DND-41 (cell line): ENCODE measurements at regions not wholly inside any gene's neighbourhood (a gene's known extent, or its start where the extent isn't known, plus 50 kb on each side); places are given as distances from the start of the nearest gene placed in this dataset.

Experiments used
- ATAC-seq: fragments of 200-7000 bp; cut with Tn5 transposase; 3 replicates; pipeline ENCODE4 v1.9.1; 2021; ENCODE audit warnings: low read depth; ENCODE audit not compliant: insufficient read depth
- DNase-seq: peaks from one replicate; pipeline ENCODE4 v3.0.0-alpha.2; 2020
- H2AFZ ChIP-seq: 2 replicates; pipeline ENCODE4 v1.6.0; 2012; ENCODE audit warnings: low read depth, low read length
- H3K27ac ChIP-seq: 2 replicates; pipeline ENCODE4 v1.5.1; 2012; ENCODE audit warnings: low read length, inconsistent platforms
- H3K27me3 ChIP-seq: fragments of 200-600 bp; sonication (generic); 2 replicates; pipeline ENCODE4 v1.6.0; 2012; ENCODE audit warnings: low read length, mild to moderate bottlenecking, inconsistent platforms; ENCODE audit not compliant: insufficient read depth, poor library complexity
- H3K36me3 ChIP-seq: 2 replicates; pipeline ENCODE4 v1.5.1; 2012; ENCODE audit warnings: low read length, inconsistent platforms; ENCODE audit not compliant: insufficient read depth
- H3K4me1 ChIP-seq: 2 replicates; pipeline ENCODE4 v1.5.1; 2012; ENCODE audit warnings: mild to moderate bottlenecking, low read length; ENCODE audit not compliant: insufficient read depth
- H3K4me2 ChIP-seq: 2 replicates; pipeline ENCODE4 v1.6.0; 2012; ENCODE audit warnings: mild to moderate bottlenecking, moderate library complexity, low read length, inconsistent platforms; ENCODE audit not compliant: insufficient read depth
- H3K4me3 ChIP-seq, 2 experiments: fragments of 200-600 bp in 1 of 2; shearing (Covaris generic) in 1 of 2; 2 replicates each; pipeline ENCODE4 v1.5.1; 2012 to 2016; ENCODE audit warnings: inconsistent platforms in 2 of 2, low read length in 2 of 2, mild to moderate bottlenecking in 2 of 2, low read depth in 1 of 2, moderate library complexity in 1 of 2
- H3K79me2 ChIP-seq: 2 replicates; pipeline ENCODE4 v1.6.0; 2012; ENCODE audit warnings: low read length, inconsistent platforms; ENCODE audit not compliant: insufficient read depth
- H3K9ac ChIP-seq: 2 replicates; pipeline ENCODE4 v1.6.0; 2012; ENCODE audit warnings: low read depth, mild to moderate bottlenecking, inconsistent platforms, low read length, moderate library complexity
- H3K9me3 ChIP-seq: 2 replicates; pipeline ENCODE4 v1.5.1; 2012; ENCODE audit warnings: low read length, moderate library complexity, mild to moderate bottlenecking, inconsistent platforms; ENCODE audit not compliant: insufficient read depth, severe bottlenecking
- H4K20me1 ChIP-seq: 2 replicates; pipeline ENCODE4 v1.6.0; 2012; ENCODE audit warnings: low read length; ENCODE audit not compliant: insufficient read depth
- CTCF ChIP-seq: IDR thresholded peaks from 2 replicates; pipeline ENCODE4 v1.5.1; 2012; ENCODE audit warnings: borderline replicate concordance, low read length, moderate library complexity, mild to moderate bottlenecking; ENCODE audit not compliant: poor library complexity, severe bottlenecking; ENCODE audit errors: extremely low read depth
- EZH2 ChIP-seq: IDR thresholded peaks from 3 replicates; pipeline ENCODE4 v1.6.1; 2012; ENCODE audit warnings: borderline replicate concordance, low read depth, mild to moderate bottlenecking, moderate library complexity, low read length, inconsistent platforms; ENCODE audit not compliant: severe bottlenecking

GRCh38 chr16:59859676-59860402, 1125.7 kb upstream of the GOT2 start:
- TF ChIP-seq CTCF: no peak
- TF ChIP-seq EZH2: no peak
- Histone ChIP-seq H3K4me2 (no peak overlapping the region), H2AFZ (no peak overlapping the region), H4K20me1 (no peaks in the 10 kb centered on the region), H3K4me1 (no peaks in the 10 kb centered on the region), H3K27ac (no peak overlapping the region), H3K9ac (no peak overlapping the region), H3K4me3 (no peak overlapping the region), H3K9me3 (no peaks in the 10 kb centered on the region), H3K27me3 (no peaks in the 10 kb centered on the region), H3K36me3 (no peaks in the 10 kb centered on the region), H3K79me2 (no peaks in the 10 kb centered on the region)
- ATAC-seq (no peak), DNase-seq (no peak)

- DNase-seq: no peak
- H4K20me1 ChIP-seq: no peaks in the 10 kb centered on the region
- ATAC-seq: no peak
- no peak overlapping the region for H3K4me2 ChIP-seq
- TF ChIP-seq EZH2 (no peak), CTCF (no peak)
- H3K27ac ChIP-seq: no peak overlapping the region
- no peaks in the 10 kb centered on the region for H3K9me3 ChIP-seq
- H3K4me1 ChIP-seq: no peaks in the 10 kb centered on the region
- no peaks in the 10 kb centered on the region for H3K79me2 ChIP-seq
- H3K4me3 ChIP-seq: no peak overlapping the region
- no peak overlapping the region for H3K9ac ChIP-seq
- no peak overlapping the region for H2AFZ ChIP-seq
- H3K27me3 ChIP-seq: no peaks in the 10 kb centered on the region
- no peaks in the 10 kb centered on the region for H3K36me3 ChIP-seq
These were observed 1120.8 kb upstream of the GOT2 start for GRCh38 chr16:59854846-59855439.

- H3K27me3 ChIP-seq: no peaks in the 10 kb centered on the region
- H3K36me3 ChIP-seq: no peaks in the 10 kb centered on the region
- no peak overlapping the region for H3K27ac ChIP-seq
- no peak overlapping the region for H3K9ac ChIP-seq
- H3K4me2 ChIP-seq: no peak overlapping the region
- no peaks in the 10 kb centered on the region for H3K4me1 ChIP-seq
- DNase-seq (no peak), ATAC-seq (no peak)
- no peaks in the 10 kb centered on the region for H3K79me2 ChIP-seq
- H4K20me1 ChIP-seq: no peaks in the 10 kb centered on the region
- no peak for TF ChIP-seq CTCF
- TF ChIP-seq EZH2: no peak
- no peak overlapping the region for H3K4me3 ChIP-seq
- H3K9me3 ChIP-seq: no peaks in the 10 kb centered on the region
- H2AFZ ChIP-seq: no peak overlapping the region
These were observed 1115.6 kb upstream of the GOT2 start for GRCh38 chr16:59849716-59850115.
